ENCODE measurements at regions not wholly inside any gene's neighbourhood (a gene's known extent, or its start where the extent isn't known, plus 50 kb on each side); places are given as distances from the start of the nearest gene placed in this dataset.
"Not testable (repeated sequence)": the region's sequence is repeated elsewhere in the genome, so short reads cannot be mapped to it uniquely, and the experiment has no call there.

DNA sequence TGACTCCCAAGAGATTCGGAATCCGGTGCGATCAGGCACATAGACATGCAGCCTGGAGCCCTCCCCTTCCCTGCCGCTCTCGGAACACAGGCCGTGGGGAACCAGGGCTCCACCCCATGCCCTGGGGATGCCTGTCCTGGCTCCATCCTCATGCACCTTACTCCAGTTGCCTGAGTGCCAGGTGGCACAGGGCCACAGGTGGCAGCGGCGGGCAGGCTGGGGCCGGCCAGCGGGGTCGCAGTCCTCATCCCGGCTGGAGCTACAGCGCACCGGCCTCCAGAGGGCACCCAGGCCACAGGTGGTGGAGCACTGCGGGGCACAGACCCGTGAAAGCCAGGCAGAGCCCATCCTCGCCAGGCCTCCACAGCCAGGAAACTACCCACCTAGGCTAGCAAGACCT lies 119.9 kb upstream of the AKAP13 start:
- H3K79me2 ChIP-seq (ENCODE audit: insufficient read depth, low read length); H2AFZ ChIP-seq (ENCODE audit: insufficient read depth, low read depth, low read length, poor library complexity, severe bottlenecking); H3K27me3 ChIP-seq (ENCODE audit: control insufficient read depth in 2 of 2, insufficient read depth in 2 of 2, low read length in 2 of 2); H3K9ac ChIP-seq (ENCODE audit: insufficient read depth, low read length, poor library complexity, severe bottlenecking); H3K36me3 Mint-ChIP-seq; intact Hi-C loops (cut with micrococcal nuclease); H3K4me1 ChIP-seq (ENCODE audit: control insufficient read depth in 1 of 2, insufficient read depth in 2 of 2, low read length in 2 of 2); H3K4me2 ChIP-seq (replicated peaks; ENCODE audit: extremely low read depth, low read length, poor library complexity, severe bottlenecking); H4K20me1 ChIP-seq (ENCODE audit: insufficient read depth, low read length); H3K9me3 ChIP-seq (replicated peaks in 1 of 2; ENCODE audit: control insufficient read depth in 1 of 2, insufficient read depth in 1 of 2, low read length in 2 of 2); H3K27me3 Mint-ChIP-seq (ENCODE audit: low read depth in 3 of 3); H3K4me3 ChIP-seq (replicated peaks in 1 of 3; ENCODE audit: low read depth in 2 of 3, low read length in 3 of 3); H3K27ac ChIP-seq (ENCODE audit: low read depth in 1 of 2, low read length in 2 of 2); H3K9me3 Mint-ChIP-seq; H3K4me3 Mint-ChIP-seq; H3K27ac Mint-ChIP-seq; DNase-seq; H3K36me3 ChIP-seq (replicated peaks in 1 of 2; ENCODE audit: control insufficient read depth in 1 of 2, insufficient read depth in 2 of 2, low read length in 2 of 2); H3K4me1 Mint-ChIP-seq: not testable (repeated sequence)
- no CpG with 5 or more reads among the region's 17 CpGs for WGBS (ENCODE audit: insufficient coverage)

DNA sequence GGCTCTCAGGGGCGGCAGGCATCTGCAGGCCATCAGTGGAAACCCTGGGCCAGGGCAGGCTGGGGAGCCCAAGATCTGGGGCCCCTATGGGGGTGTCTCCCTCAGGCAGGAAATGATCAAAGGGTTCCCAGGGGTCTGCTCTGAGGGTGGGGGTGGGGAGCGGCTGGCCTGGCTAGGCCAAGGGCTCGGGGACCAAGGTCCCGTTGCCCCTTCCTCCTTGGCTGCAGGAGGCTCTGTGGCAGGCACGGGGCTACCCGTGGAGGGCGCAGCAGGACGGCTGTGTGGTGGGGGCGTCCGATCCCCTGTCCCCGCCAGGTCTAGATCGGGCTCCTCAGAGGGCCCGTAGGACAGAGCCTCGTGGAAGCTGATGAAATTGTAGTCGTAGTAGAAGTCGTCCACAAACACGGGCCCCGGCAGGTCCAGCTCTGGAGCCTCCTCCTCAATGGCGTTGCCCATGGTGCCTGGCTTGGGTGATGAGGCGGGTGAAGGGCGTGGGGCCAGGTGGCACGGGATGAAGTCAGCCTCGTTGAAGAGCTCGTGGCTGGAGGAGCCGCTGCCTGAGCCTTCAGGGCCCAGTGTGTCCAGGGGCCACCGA lies 117.8 kb upstream of the AKAP13 start:
- H3K36me3 ChIP-seq (replicated peaks in 1 of 2; ENCODE audit: control insufficient read depth in 1 of 2, insufficient read depth in 2 of 2, low read length in 2 of 2); H3K4me3 ChIP-seq (replicated peaks in 1 of 3; ENCODE audit: low read depth in 2 of 3, low read length in 3 of 3); H3K9me3 ChIP-seq (replicated peaks in 1 of 2; ENCODE audit: control insufficient read depth in 1 of 2, insufficient read depth in 1 of 2, low read length in 2 of 2); H4K20me1 ChIP-seq (ENCODE audit: insufficient read depth, low read length); H3K79me2 ChIP-seq (ENCODE audit: insufficient read depth, low read length); H3K4me3 Mint-ChIP-seq; H3K27me3 Mint-ChIP-seq (ENCODE audit: low read depth in 3 of 3); H3K27me3 ChIP-seq (ENCODE audit: control insufficient read depth in 2 of 2, insufficient read depth in 2 of 2, low read length in 2 of 2); H3K9ac ChIP-seq (ENCODE audit: insufficient read depth, low read length, poor library complexity, severe bottlenecking); H2AFZ ChIP-seq (ENCODE audit: insufficient read depth, low read depth, low read length, poor library complexity, severe bottlenecking); H3K27ac ChIP-seq (ENCODE audit: low read depth in 1 of 2, low read length in 2 of 2); H3K4me2 ChIP-seq (replicated peaks; ENCODE audit: extremely low read depth, low read length, poor library complexity, severe bottlenecking); DNase-seq; intact Hi-C loops (cut with micrococcal nuclease); H3K4me1 ChIP-seq (ENCODE audit: control insufficient read depth in 1 of 2, insufficient read depth in 2 of 2, low read length in 2 of 2); H3K9me3 Mint-ChIP-seq; H3K27ac Mint-ChIP-seq; H3K36me3 Mint-ChIP-seq; H3K4me1 Mint-ChIP-seq: not testable (repeated sequence)
- WGBS (ENCODE audit: insufficient coverage): 94% methylated on average over 11 of the region's 26 CpGs

DNA sequence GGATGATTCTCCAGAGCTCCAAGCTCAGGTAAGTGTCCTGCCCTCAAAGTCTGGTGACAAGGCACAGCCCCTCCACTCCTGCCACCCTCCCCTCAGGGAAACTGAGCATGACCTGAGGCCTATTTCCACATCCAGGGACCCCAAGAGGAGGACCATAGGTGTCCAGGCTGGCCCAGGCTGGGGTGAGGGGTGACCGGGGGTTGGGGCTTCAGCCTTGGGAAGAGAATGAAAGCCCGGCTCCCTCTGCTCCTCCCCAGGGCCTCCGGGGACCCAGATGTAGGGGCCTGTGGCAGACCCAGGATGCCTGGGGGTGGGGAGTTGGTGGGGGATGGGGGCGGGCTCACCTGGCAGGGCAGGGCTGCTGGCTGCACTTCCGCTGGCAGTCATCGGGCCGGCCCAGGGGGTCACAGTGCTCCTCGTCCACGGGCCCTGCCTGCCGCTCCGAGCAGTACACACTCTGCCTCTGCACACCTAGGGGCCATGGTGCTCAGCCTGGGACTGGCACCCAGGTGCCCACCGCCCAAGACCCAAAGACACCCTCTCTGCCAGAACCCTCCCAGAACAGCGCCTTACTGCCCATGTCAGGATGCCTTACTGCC lies 116.5 kb upstream of the AKAP13 start:
- H3K9ac ChIP-seq (ENCODE audit: insufficient read depth, low read length, poor library complexity, severe bottlenecking); H3K9me3 ChIP-seq (replicated peaks in 1 of 2; ENCODE audit: control insufficient read depth in 1 of 2, insufficient read depth in 1 of 2, low read length in 2 of 2); DNase-seq; H3K36me3 ChIP-seq (replicated peaks in 1 of 2; ENCODE audit: control insufficient read depth in 1 of 2, insufficient read depth in 2 of 2, low read length in 2 of 2); H3K4me1 Mint-ChIP-seq; H3K9me3 Mint-ChIP-seq; H2AFZ ChIP-seq (ENCODE audit: insufficient read depth, low read depth, low read length, poor library complexity, severe bottlenecking); H3K4me2 ChIP-seq (replicated peaks; ENCODE audit: extremely low read depth, low read length, poor library complexity, severe bottlenecking); H4K20me1 ChIP-seq (ENCODE audit: insufficient read depth, low read length); intact Hi-C loops (cut with micrococcal nuclease); H3K79me2 ChIP-seq (ENCODE audit: insufficient read depth, low read length); H3K27ac ChIP-seq (ENCODE audit: low read depth in 1 of 2, low read length in 2 of 2); H3K36me3 Mint-ChIP-seq; H3K4me1 ChIP-seq (ENCODE audit: control insufficient read depth in 1 of 2, insufficient read depth in 2 of 2, low read length in 2 of 2); H3K27ac Mint-ChIP-seq; H3K4me3 Mint-ChIP-seq; H3K27me3 Mint-ChIP-seq (ENCODE audit: low read depth in 3 of 3); H3K27me3 ChIP-seq (ENCODE audit: control insufficient read depth in 2 of 2, insufficient read depth in 2 of 2, low read length in 2 of 2); H3K4me3 ChIP-seq (replicated peaks in 1 of 3; ENCODE audit: low read depth in 2 of 3, low read length in 3 of 3): not testable (repeated sequence)
- WGBS (ENCODE audit: insufficient coverage): no CpG with 5 or more reads among the region's 13 CpGs

DNA sequence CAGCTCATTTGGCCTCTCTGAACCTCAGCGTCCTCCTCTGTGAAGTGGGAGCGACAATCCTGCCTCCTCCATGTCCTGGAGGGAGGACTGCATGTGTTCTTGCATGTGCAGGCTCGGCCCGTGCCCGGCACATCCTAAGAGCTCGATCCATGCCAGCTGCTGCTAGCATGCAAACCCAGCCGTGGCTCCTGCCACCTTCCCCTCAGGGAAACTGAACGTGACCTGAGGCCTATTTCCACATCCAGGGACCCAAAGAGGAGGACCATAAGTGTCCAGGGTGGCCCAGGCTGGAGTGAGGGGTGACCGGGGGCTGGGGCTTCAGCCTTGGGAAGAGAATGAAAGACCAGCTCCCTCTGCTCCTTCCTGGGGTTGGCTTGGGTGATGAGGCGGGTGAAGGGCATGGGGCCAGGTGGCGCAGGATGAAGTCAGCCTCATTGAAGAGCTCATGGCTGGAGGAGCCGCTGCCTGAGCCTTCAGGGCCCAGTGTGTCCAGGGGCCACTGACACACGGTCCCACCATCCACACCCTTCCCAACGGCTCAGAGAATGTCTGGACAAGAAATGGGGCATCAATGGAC lies 115.7 kb upstream of the AKAP13 start:
- H3K4me3 ChIP-seq (replicated peaks in 1 of 3; ENCODE audit: low read depth in 2 of 3, low read length in 3 of 3); H3K4me3 Mint-ChIP-seq; H2AFZ ChIP-seq (ENCODE audit: insufficient read depth, low read depth, low read length, poor library complexity, severe bottlenecking); H3K27ac ChIP-seq (ENCODE audit: low read depth in 1 of 2, low read length in 2 of 2); H3K9me3 Mint-ChIP-seq; H3K79me2 ChIP-seq (ENCODE audit: insufficient read depth, low read length); H3K27ac Mint-ChIP-seq; intact Hi-C loops (cut with micrococcal nuclease); H3K36me3 Mint-ChIP-seq; H4K20me1 ChIP-seq (ENCODE audit: insufficient read depth, low read length); H3K9ac ChIP-seq (ENCODE audit: insufficient read depth, low read length, poor library complexity, severe bottlenecking); H3K4me1 Mint-ChIP-seq; H3K9me3 ChIP-seq (replicated peaks in 1 of 2; ENCODE audit: control insufficient read depth in 1 of 2, insufficient read depth in 1 of 2, low read length in 2 of 2); H3K27me3 ChIP-seq (ENCODE audit: control insufficient read depth in 2 of 2, insufficient read depth in 2 of 2, low read length in 2 of 2); H3K4me1 ChIP-seq (ENCODE audit: control insufficient read depth in 1 of 2, insufficient read depth in 2 of 2, low read length in 2 of 2); DNase-seq; H3K4me2 ChIP-seq (replicated peaks; ENCODE audit: extremely low read depth, low read length, poor library complexity, severe bottlenecking); H3K27me3 Mint-ChIP-seq (ENCODE audit: low read depth in 3 of 3); H3K36me3 ChIP-seq (replicated peaks in 1 of 2; ENCODE audit: control insufficient read depth in 1 of 2, insufficient read depth in 2 of 2, low read length in 2 of 2): not testable (repeated sequence)
- WGBS (ENCODE audit: insufficient coverage): 81% methylated on average over 3 of the region's 14 CpGs

All from CD14-positive monocyte (primary cell).